HG03108 (cell line): ENCODE measurements at regions not wholly inside any gene's neighbourhood (a gene's known extent, or its start where the extent isn't known, plus 50 kb on each side); places are given as distances from the start of the nearest gene placed in this dataset.
"Not testable (repeated sequence)": the region's sequence is repeated elsewhere in the genome, so short reads cannot be mapped to it uniquely, and the experiment has no call there.

Source experiments
- ATAC-seq: cut with Tn5 transposase; IDR thresholded peaks from one replicate; pipeline ENCODE4 v1.9.1; 2021; ENCODE audit warnings: moderate library complexity; ENCODE audit not compliant: unreplicated experiment

- ATAC-seq = no peak
These were observed 1617.8 kb upstream of the FLRT2 start for GRCh38 chr14:83912032-83912642.

- no peak for ATAC-seq
These were observed 1616.5 kb upstream of the FLRT2 start for GRCh38 chr14:83913476-83913875.

- ATAC-seq = no peak
These were observed 1611.4 kb upstream of the FLRT2 start for GRCh38 chr14:83918546-83918945.

GRCh38 chr14:83919675-83920074 is 1610.3 kb upstream of the FLRT2 start:
- ATAC-seq = not testable (repeated sequence)

GRCh38 chr14:83923842-83924241 is 1606.1 kb upstream of the FLRT2 start:
- ATAC-seq = no peak

- ATAC-seq = no peak
These were observed 1605.7 kb upstream of the FLRT2 start for GRCh38 chr14:83924259-83924658.

GRCh38 chr14:83940253-83940652 is 1589.7 kb upstream of the FLRT2 start:
- no peak for ATAC-seq

- no peak for ATAC-seq
These were observed 1571.6 kb upstream of the FLRT2 start for GRCh38 chr14:83958359-83958758.

DNA sequence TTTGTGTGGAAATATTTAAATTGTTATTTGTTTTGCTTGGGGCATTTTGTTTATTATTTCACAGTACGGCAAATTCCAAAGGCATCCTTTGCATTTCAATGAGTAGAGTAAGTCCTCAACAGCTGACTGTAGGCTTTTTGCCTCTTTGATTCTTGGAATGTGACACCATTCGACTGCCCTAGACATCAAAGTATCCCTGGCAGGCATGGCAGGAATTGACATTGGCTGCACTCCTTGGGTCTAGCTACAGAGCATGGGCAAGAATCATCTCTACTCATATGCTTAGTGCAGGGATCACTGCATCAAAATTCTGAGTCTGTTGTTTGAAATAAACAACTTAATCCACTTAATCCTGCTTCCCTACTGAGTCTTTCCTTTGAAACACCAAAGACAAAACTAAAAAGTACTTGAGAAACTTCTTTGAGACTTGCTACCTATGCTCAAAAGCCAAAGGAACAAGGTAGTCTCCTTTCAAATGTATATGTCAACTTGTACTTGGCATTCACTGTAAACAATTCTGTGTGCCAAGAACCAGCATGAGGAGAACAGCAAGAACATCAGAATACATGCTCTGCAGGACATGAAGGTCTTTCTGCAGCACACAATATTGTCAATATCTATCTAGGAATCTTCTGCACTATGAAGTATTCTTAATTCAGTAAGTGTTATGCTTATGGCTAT is 1569.0 kb upstream of the FLRT2 start:
- ATAC-seq = no peak

DNA sequence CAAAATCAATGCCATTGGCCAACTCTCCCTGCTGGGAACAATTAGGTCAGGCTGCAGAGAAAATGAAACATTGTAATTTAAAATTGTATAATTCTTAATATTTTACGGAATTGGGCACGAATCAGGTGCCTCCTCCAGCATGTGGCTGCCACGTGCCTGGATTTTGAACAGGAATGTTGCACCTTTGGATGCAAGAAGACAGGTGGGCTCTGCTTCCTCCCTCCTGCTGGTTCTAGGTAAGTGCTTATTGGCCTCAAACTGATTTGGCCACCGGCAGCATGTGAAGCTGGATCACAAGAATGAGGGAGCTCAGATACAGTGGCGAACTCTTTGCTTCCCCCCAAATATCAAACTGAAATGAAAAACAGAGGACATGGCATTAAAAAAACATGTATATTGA is 1559.9 kb upstream of the FLRT2 start:
- ATAC-seq = no peak

- no peak for ATAC-seq
These were observed 1557.3 kb upstream of the FLRT2 start for GRCh38 chr14:83972631-83973030.

- no peak for ATAC-seq
These were observed 1555.2 kb upstream of the FLRT2 start for GRCh38 chr14:83974647-83975163.

- ATAC-seq = no peak
These were observed 1554.5 kb upstream of the FLRT2 start for GRCh38 chr14:83975435-83975834.

DNA sequence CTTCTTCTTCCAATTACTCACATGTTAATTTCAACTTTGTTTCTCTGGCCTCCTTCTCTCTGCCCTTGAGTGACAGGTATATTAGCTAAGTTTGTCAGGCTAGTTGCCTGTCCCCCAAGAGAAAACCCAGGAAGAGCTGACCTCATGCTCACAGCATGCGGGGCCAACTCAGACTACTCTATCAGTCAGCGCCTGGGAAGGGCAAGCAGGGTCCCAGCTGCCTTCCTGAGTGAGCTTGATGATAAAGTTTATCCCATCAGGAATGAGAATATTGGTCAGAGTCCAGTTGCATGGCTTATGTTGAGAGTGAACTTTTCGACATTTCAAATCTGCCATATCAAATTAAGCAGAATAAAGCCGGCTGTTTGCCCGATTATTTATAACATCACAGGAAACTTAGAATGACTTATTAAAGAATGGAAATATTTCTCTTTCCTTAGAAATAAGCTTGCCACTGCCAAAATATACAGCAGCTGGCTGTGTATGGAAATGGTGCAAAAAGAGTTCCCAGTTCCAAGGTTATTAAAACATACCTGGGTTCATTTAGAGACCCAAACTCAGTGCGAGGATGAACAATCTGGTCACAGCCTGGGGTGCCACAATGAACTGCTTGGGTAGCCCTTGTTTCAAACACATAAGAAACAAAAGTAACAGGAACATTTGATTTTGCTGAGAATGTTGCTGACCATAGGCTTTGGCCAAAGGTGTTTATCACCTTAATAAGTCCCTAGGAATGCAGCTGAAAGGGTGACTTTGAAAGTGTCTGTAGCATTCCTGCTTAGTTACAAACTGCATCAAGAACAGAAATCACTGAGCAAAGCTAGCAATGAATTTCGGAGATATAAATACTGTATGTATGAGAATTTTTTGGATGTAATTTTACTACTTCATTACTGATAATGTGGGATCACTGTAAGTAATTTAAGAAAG is 1553.8 kb upstream of the FLRT2 start:
- ATAC-seq = no peak

GRCh38 chr14:83977583-83977982 is 1552.4 kb upstream of the FLRT2 start:
- no peak for ATAC-seq

DNA sequence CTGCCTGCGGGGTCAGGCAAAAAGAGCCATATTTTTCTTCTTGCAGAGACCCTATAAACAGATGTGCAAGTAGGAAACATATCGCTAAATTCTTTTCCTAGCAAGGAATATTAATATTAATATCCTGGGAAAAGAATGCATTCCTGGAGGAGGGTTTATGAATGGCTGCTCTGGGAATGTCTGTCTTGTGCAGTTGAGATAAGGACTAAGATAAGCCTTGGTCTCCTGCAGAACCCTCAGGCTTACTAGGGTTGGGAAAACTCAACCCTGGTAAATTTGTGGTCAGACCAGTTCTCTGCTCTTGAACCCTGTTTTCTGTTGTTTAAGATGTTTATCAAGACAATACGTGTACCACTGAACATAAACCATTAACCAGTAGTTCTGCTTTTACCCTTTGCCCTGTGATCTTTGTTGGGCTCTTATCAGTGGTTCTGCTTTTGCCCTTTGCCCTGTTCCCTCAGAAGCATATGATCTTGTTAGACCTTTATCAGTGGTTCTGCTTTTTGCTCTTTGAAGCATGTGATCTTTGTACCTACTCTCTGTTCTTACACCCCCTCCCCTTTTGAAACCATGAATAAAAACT is 1548.2 kb upstream of the FLRT2 start:
- ATAC-seq = not testable (repeated sequence)

DNA sequence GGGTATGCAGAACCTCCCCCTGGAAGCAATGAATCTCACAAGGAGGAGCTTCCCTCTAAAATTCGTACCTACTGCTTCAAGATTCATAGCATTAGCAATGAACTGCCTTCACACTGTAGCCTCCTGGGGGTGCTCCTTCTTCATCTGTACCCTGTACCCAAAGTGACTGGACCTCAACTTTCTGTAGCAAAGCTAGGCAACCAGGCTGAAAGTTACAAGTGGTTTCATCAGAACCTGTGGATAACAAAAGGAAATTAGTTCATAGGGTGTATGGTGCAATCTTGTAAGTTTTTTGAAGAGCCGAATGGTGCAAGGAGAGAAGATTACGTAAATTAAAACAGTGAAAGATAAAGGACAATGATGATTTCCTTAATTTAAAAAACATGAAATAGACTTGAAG is 1541.7 kb upstream of the FLRT2 start:
- ATAC-seq = no peak

DNA sequence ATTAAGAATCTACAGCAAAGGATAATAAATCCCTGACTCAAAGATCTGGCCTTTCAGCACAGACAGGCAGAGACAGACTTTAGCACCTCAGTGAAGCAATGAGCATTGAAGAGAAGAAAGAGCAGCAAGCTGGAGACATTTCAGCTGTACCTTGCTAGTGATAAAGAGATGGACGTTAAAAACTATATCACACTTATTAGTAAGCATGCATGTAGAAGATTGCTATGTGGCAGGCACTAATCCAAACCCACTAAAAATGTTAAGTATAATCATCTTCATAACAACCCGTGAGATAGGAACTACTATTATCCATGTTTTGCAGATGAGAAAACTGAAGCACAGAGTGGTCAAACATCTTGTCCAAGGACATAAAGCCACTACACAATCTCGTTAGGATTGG is 1538.3 kb upstream of the FLRT2 start:
- no peak for ATAC-seq

DNA sequence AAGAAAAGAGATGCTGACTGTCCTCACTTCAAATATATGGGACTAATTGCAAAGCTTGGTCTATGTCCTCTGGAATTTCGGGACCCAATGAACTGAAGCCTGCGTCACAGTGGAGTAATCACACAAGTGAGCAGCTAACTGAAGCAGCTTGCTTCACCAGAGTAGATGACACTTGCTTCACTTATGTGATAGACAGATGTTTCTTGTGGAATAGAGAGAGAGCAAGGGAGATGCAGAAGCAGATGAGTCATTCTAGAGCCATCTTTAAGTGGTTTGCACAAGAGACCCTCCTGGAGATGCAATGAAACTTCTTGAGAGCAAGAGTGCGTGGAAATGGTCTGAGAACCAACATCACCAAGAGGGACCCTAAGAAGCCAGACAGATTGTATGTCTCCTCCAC is 1537.1 kb upstream of the FLRT2 start:
- ATAC-seq = no peak

DNA sequence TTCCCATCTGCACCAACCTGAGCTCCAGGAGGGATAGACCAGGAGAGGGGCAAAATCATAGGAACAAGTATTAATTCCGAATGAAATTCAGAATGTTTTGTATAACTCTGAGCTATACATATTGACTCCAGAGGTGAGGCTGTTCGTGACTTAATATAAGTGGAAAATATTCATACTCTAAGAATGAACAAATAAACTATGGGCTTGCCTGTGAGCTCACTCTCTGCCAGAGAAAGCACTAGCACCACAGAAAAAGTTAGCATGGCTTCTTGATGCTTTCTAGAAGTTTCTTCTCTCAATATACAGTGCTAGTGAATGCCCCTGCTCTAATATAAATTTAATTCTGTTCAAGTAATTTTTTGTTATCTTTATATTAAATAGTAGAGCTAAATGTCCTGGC is 1536.4 kb upstream of the FLRT2 start:
- no peak for ATAC-seq

DNA sequence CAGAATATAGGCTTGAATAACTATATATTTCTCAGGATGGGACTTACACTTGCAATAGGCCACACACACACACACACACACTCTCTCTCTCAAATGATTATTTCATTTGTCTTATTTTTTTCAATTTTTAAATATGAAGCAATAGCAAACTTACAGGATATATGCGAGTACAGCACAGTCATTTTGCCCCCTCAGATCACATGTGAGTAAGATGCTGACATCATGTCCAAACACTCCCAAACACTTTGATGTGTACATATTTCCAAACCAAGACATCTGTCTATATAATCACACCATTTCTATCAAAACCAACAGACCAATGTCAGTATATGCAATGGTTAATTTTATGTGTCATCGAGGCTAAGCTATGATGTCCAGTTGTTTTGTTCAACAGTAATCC is 1535.9 kb upstream of the FLRT2 start:
- no peak for ATAC-seq
